Esophagus squamous epithelium (tissue), 5 donors: ENCODE measurements at regions not wholly inside any gene's neighbourhood (a gene's known extent, or its start where the extent isn't known, plus 50 kb on each side); places are given as distances from the start of the nearest gene placed in this dataset.

Experiments
- DNase-seq: peaks from one replicate; lab custom pipeline; 2025; lab: John Stamatoyannopoulos, UW
- H3K27ac ChIP-seq, 4 donors: fragments of 200-600 bp; sonication (generic); one replicate each; pipeline ENCODE4 v1.5.1; 2016 to 2019; ENCODE audit warnings: mild to moderate bottlenecking in 1 of 4
- H3K27me3 ChIP-seq, 4 donors: fragments of 200-600 bp; sonication (generic); 1 replicate in 3 of 4; 2 replicates in 1 of 4; pipeline versions ENCODE4 v1.5.1 to v1.6.0; 2017 to 2021; ENCODE audit warnings: antibody characterized with exemption in 1 of 4
- H3K36me3 ChIP-seq, 3 donors: fragments of 200-600 bp; sonication (generic); one replicate each; pipeline ENCODE4 v1.5.1; 2016 to 2019
- H3K4me1 ChIP-seq, 3 donors: fragments of 200-600 bp; sonication (generic); one replicate each; pipeline ENCODE4 v1.5.1; 2017 to 2019
- H3K4me3 ChIP-seq, 4 donors: fragments of 200-600 bp; sonication (generic); 1 replicate in 3 of 4; 2 replicates in 1 of 4; pipeline ENCODE4 v1.5.1; 2016 to 2019; ENCODE audit warnings: mild to moderate bottlenecking in 2 of 4, moderate library complexity in 1 of 4
- H3K9me3 ChIP-seq, 3 donors: fragments of 200-600 bp; sonication (generic); one replicate each; pipeline ENCODE4 v1.5.1; 2016 to 2019
- CTCF ChIP-seq, 6 experiments: fragments of 450-650 bp in 4 of 6; fragments of 200-600 bp in 2 of 6; sonication (generic) in 2 of 6; IDR thresholded peaks; one replicate each; pipeline ENCODE4 v1.5.1; 2016 to 2019; ENCODE audit warnings: antibody characterized with exemption in 6 of 6, mild to moderate bottlenecking in 4 of 6, moderate library complexity in 4 of 6
- POLR2A ChIP-seq, 4 donors: fragments of 450-650 bp; IDR thresholded peaks; one replicate each; pipeline ENCODE4 v1.6.1; 2017; ENCODE audit warnings: antibody characterized with exemption in 4 of 4, mild to moderate bottlenecking in 4 of 4, moderate library complexity in 3 of 4
- WGBS, 2 donors: methylation state at CpG; one replicate each; pipeline ENCODE4 v1.1.5; 2018; 5-methylcytosine and 5-hydroxymethylcytosine counted together
- intact Hi-C: fragments of 100-400 bp; cut with DNase I; formaldehyde crosslinking; loops from one replicate; pipeline ENCODE4 v1.15.0; 2022
- donor health status: DM: yes; HTN: yes; CAD: no.

- Histone ChIP-seq H3K27ac (peak overlapping the region in 1 of 4 donors; percentile 67), H3K4me1 (peaks cover 5 to 34% (median 17%) of the 10 kb centered on the region in 3 donors), H3K4me3 (no peak overlapping the region), H3K27me3 (no peaks in the 10 kb centered on the region), H3K36me3 (no peaks in the 10 kb centered on the region), H3K9me3 (no peaks in the 10 kb centered on the region)
- 42 to 61% methylated on average over 2 of the region's 2 CpGs for WGBS, 2 donors
- intact Hi-C loops, result no loop called here
- TF ChIP-seq POLR2A (IDR thresholded peaks at IDR 0.05), result no peak
- no peak for TF ChIP-seq CTCF (IDR thresholded peaks at IDR 0.05)
- DNase-seq, result no peak
These were observed 109.8 kb upstream of the ATP10B start for GRCh38 chr5:160961761-160962160.

- intact Hi-C loops, result no loop called here
- no peaks in the 10 kb centered on the region for H3K27me3 ChIP-seq
- H3K36me3 ChIP-seq, result no peaks in the 10 kb centered on the region
- H3K9me3 ChIP-seq, result no peaks in the 10 kb centered on the region
- peaks cover 5 to 34% (median 17%) of the 10 kb centered on the region in 3 donors for H3K4me1 ChIP-seq
- no peak overlapping the region for H3K4me3 ChIP-seq
- H3K27ac ChIP-seq, result peak overlapping the region; percentile 22 to 67 (median 58)
- DNase-seq, result no peak
- 25 to 50% methylated on average over 1 of the region's 1 CpG for WGBS, 2 donors
- TF ChIP-seq CTCF (IDR thresholded peaks at IDR 0.05) (no peak), POLR2A (IDR thresholded peaks at IDR 0.05) (no peak)
These were observed 109.0 kb upstream of the ATP10B start for GRCh38 chr5:160961038-160961437.

GRCh38 chr5:160960592-160960991, 108.6 kb upstream of the ATP10B start:
- Histone ChIP-seq H3K27me3 (no peaks in the 10 kb centered on the region), H3K4me1 (peaks cover 5 to 34% (median 17%) of the 10 kb centered on the region in 3 donors), H3K36me3 (no peaks in the 10 kb centered on the region), H3K27ac (peak overlapping the region; percentile 22 to 67 (median 58)), H3K9me3 (no peaks in the 10 kb centered on the region), H3K4me3 (no peak overlapping the region)
- intact Hi-C loops, result no loop called here
- no peak for TF ChIP-seq CTCF (IDR thresholded peaks at IDR 0.05)
- TF ChIP-seq POLR2A (IDR thresholded peaks at IDR 0.05), result no peak
- WGBS, 2 donors, result 17 to 22% methylated on average over 2 of the region's 2 CpGs
- no peak for DNase-seq

- TF ChIP-seq POLR2A (IDR thresholded peaks at IDR 0.05) (no peak), CTCF (IDR thresholded peaks at IDR 0.05) (no peak)
- Histone ChIP-seq H3K9me3 (no peaks in the 10 kb centered on the region), H3K4me1 (peaks cover 5 to 34% (median 17%) of the 10 kb centered on the region in 3 donors), H3K4me3 (no peak overlapping the region), H3K27ac (peak overlapping the region; percentile 22 to 67 (median 58)), H3K27me3 (no peaks in the 10 kb centered on the region), H3K36me3 (no peaks in the 10 kb centered on the region)
- 28 to 32% methylated on average over 2 of the region's 2 CpGs for WGBS, 2 donors
- intact Hi-C loops, result no loop called here
- no peak for DNase-seq
These were observed 107.8 kb upstream of the ATP10B start for GRCh38 chr5:160959804-160960203.

- TF ChIP-seq POLR2A (IDR thresholded peaks at IDR 0.05) (no peak), CTCF (IDR thresholded peaks at IDR 0.05) (no peak)
- no peak for DNase-seq
- Histone ChIP-seq H3K4me3 (no peak overlapping the region), H3K9me3 (no peaks in the 10 kb centered on the region), H3K27me3 (no peaks in the 10 kb centered on the region), H3K27ac (no peak overlapping the region), H3K4me1 (peaks cover 5 to 34% (median 17%) of the 10 kb centered on the region in 3 donors), H3K36me3 (no peaks in the 10 kb centered on the region)
- intact Hi-C loops, result no loop called here
- WGBS, 2 donors, result 79% methylated on average over 1 of the region's 1 CpG
These were observed 105.4 kb upstream of the ATP10B start for GRCh38 chr5:160957312-160957861.
